ENCODE measurements at regions not wholly inside any gene's neighbourhood (a gene's known extent, or its start where the extent isn't known, plus 50 kb on each side); places are given as distances from the start of the nearest gene placed in this dataset.

- TF ChIP-seq, protein P1, sequence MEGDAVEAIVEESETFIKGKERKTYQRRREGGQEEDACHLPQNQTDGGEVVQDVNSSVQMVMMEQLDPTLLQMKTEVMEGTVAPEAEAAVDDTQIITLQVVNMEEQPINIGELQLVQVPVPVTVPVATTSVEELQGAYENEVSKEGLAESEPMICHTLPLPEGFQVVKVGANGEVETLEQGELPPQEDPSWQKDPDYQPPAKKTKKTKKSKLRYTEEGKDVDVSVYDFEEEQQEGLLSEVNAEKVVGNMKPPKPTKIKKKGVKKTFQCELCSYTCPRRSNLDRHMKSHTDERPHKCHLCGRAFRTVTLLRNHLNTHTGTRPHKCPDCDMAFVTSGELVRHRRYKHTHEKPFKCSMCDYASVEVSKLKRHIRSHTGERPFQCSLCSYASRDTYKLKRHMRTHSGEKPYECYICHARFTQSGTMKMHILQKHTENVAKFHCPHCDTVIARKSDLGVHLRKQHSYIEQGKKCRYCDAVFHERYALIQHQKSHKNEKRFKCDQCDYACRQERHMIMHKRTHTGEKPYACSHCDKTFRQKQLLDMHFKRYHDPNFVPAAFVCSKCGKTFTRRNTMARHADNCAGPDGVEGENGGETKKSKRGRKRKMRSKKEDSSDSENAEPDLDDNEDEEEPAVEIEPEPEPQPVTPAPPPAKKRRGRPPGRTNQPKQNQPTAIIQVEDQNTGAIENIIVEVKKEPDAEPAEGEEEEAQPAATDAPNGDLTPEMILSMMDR (IDR thresholded peaks at IDR 0.05), result no peak
- no peak for TF ChIP-seq POLR2A (IDR thresholded peaks at IDR 0.05)
These were observed 55.0 kb upstream of the CTDP1 start for GRCh38 chr18:79624356-79625170.
